ENCODE measurements at regions not wholly inside any gene's neighbourhood (a gene's known extent, or its start where the extent isn't known, plus 50 kb on each side); places are given as distances from the start of the nearest gene placed in this dataset.

GRCh38 chr7:156043416-156044178 lies 231.3 kb upstream of the SHH start:
- ATAC-seq: no peak
- Histone ChIP-seq H3K9me3 (ENCODE audit: control insufficient read depth, insufficient read depth, low read length) (no peaks in the 10 kb centered on the region), H3K4me3 (ENCODE audit: low read length) (no peak overlapping the region), H3K36me3 (ENCODE audit: control insufficient read depth, insufficient read depth, low read length) (no peaks in the 10 kb centered on the region), H3K27me3 (ENCODE audit: control insufficient read depth, insufficient read depth, low read length) (no peaks in the 10 kb centered on the region), H3K27ac (ENCODE audit: low read length) (no peak overlapping the region), H3K4me1 (ENCODE audit: control insufficient read depth, insufficient read depth, low read length) (no peaks in the 10 kb centered on the region)
- Mint-ChIP-seq H3K4me1 (no peaks in the 10 kb centered on the region), H3K27me3 (ENCODE audit: low read depth in 2 of 2) (no peaks in the 10 kb centered on the region), H3K27ac (no peak overlapping the region), H3K4me3 (no peak overlapping the region), H3K36me3 (no peaks in the 10 kb centered on the region), H3K9me3 (no peaks in the 10 kb centered on the region)
- intact Hi-C loops (cut with micrococcal nuclease): no loop called here
- no peak for TF ChIP-seq CTCF (IDR thresholded peaks at IDR 0.05)
- 88% methylated on average over 26 of the region's 26 CpGs for WGBS (ENCODE audit: insufficient coverage)
- DNase-seq: no peak

DNA sequence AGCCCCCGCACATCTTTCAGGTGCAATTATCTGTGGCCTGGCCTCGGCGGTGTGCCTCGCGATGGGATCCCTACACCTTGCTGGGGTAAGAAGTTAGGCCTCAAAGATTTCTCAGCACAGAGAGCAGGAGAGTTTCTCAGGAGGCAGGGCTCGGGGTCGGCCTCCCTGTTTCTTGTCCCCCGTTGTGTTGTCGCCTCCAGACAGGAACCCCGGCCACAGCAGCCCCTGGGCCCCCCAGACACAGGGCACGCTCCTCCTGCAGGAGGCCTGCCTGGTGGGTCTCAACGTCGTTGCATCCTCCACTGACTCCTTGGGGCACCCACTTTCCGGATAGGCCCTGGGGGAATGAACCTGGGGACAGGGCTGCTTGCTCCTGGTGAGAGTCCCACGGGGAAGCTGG lies 229.1 kb upstream of the SHH start:
- Mint-ChIP-seq H3K4me3 (no peak overlapping the region), H3K27ac (no peak overlapping the region), H3K4me1 (no peaks in the 10 kb centered on the region), H3K27me3 (ENCODE audit: low read depth in 2 of 2) (no peaks in the 10 kb centered on the region), H3K36me3 (no peaks in the 10 kb centered on the region), H3K9me3 (no peaks in the 10 kb centered on the region)
- DNase-seq (no peak), ATAC-seq (no peak)
- Histone ChIP-seq H3K4me3 (ENCODE audit: low read length) (no peak overlapping the region), H3K36me3 (ENCODE audit: control insufficient read depth, insufficient read depth, low read length) (no peaks in the 10 kb centered on the region), H3K9me3 (ENCODE audit: control insufficient read depth, insufficient read depth, low read length) (no peaks in the 10 kb centered on the region), H3K27me3 (ENCODE audit: control insufficient read depth, insufficient read depth, low read length) (no peaks in the 10 kb centered on the region), H3K27ac (ENCODE audit: low read length) (no peak overlapping the region), H3K4me1 (ENCODE audit: control insufficient read depth, insufficient read depth, low read length) (no peaks in the 10 kb centered on the region)
- WGBS (ENCODE audit: insufficient coverage): 79% methylated on average over 15 of the region's 15 CpGs
- TF ChIP-seq CTCF (IDR thresholded peaks at IDR 0.05): no peak
- intact Hi-C loops (cut with micrococcal nuclease): no loop called here

- TF ChIP-seq CTCF (IDR thresholded peaks at IDR 0.05): no peak
- Histone ChIP-seq H3K4me3 (ENCODE audit: low read length) (no peak overlapping the region), H3K27me3 (ENCODE audit: control insufficient read depth, insufficient read depth, low read length) (no peaks in the 10 kb centered on the region), H3K9me3 (ENCODE audit: control insufficient read depth, insufficient read depth, low read length) (no peaks in the 10 kb centered on the region), H3K27ac (ENCODE audit: low read length) (no peak overlapping the region), H3K4me1 (ENCODE audit: control insufficient read depth, insufficient read depth, low read length) (no peaks in the 10 kb centered on the region), H3K36me3 (ENCODE audit: control insufficient read depth, insufficient read depth, low read length) (no peaks in the 10 kb centered on the region)
- H3K4me1 Mint-ChIP-seq: no peaks in the 10 kb centered on the region
- no peaks in the 10 kb centered on the region for H3K36me3 Mint-ChIP-seq
- H3K4me3 Mint-ChIP-seq: no peak overlapping the region
- no peaks in the 10 kb centered on the region for H3K9me3 Mint-ChIP-seq
- peak in 1 of 2 donors; percentile 35 for DNase-seq
- intact Hi-C loops (cut with micrococcal nuclease): no loop called here
- H3K27ac Mint-ChIP-seq: no peak overlapping the region
- ATAC-seq: no peak
- WGBS (ENCODE audit: insufficient coverage): 83% methylated on average over 31 of the region's 32 CpGs
- no peaks in the 10 kb centered on the region for H3K27me3 Mint-ChIP-seq (ENCODE audit: low read depth in 2 of 2)
Measured at GRCh38 chr7:156039971-156040677, 227.9 kb upstream of the SHH start.

Measured in natural killer cell (primary cell).